ENCODE measurements at regions not wholly inside any gene's neighbourhood (a gene's known extent, or its start where the extent isn't known, plus 50 kb on each side); places are given as distances from the start of the nearest gene placed in this dataset.
"Not testable (repeated sequence)": the region's sequence is repeated elsewhere in the genome, so short reads cannot be mapped to it uniquely, and the experiment has no call there.

DNA sequence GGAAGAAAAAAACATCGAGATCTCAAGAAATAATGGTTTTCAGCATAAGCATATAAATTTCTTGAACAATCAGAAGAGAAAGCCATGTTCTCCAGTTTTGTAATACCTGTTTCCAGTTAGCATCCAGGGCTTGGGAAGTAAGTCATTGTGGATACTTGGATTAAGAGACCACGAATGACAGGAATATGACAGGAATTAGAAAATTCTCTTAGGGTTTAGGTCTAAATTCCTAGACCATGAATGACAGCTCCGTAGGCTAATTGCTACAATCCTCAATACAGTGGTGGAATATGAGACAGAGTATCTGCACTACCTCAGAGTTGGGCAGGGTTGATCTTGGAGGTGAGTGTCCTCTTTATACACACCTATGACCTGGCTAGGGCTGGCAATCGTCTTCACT is 517.5 kb downstream of the NTRK3 start (continued):
- TF ChIP-seq, protein P1, sequence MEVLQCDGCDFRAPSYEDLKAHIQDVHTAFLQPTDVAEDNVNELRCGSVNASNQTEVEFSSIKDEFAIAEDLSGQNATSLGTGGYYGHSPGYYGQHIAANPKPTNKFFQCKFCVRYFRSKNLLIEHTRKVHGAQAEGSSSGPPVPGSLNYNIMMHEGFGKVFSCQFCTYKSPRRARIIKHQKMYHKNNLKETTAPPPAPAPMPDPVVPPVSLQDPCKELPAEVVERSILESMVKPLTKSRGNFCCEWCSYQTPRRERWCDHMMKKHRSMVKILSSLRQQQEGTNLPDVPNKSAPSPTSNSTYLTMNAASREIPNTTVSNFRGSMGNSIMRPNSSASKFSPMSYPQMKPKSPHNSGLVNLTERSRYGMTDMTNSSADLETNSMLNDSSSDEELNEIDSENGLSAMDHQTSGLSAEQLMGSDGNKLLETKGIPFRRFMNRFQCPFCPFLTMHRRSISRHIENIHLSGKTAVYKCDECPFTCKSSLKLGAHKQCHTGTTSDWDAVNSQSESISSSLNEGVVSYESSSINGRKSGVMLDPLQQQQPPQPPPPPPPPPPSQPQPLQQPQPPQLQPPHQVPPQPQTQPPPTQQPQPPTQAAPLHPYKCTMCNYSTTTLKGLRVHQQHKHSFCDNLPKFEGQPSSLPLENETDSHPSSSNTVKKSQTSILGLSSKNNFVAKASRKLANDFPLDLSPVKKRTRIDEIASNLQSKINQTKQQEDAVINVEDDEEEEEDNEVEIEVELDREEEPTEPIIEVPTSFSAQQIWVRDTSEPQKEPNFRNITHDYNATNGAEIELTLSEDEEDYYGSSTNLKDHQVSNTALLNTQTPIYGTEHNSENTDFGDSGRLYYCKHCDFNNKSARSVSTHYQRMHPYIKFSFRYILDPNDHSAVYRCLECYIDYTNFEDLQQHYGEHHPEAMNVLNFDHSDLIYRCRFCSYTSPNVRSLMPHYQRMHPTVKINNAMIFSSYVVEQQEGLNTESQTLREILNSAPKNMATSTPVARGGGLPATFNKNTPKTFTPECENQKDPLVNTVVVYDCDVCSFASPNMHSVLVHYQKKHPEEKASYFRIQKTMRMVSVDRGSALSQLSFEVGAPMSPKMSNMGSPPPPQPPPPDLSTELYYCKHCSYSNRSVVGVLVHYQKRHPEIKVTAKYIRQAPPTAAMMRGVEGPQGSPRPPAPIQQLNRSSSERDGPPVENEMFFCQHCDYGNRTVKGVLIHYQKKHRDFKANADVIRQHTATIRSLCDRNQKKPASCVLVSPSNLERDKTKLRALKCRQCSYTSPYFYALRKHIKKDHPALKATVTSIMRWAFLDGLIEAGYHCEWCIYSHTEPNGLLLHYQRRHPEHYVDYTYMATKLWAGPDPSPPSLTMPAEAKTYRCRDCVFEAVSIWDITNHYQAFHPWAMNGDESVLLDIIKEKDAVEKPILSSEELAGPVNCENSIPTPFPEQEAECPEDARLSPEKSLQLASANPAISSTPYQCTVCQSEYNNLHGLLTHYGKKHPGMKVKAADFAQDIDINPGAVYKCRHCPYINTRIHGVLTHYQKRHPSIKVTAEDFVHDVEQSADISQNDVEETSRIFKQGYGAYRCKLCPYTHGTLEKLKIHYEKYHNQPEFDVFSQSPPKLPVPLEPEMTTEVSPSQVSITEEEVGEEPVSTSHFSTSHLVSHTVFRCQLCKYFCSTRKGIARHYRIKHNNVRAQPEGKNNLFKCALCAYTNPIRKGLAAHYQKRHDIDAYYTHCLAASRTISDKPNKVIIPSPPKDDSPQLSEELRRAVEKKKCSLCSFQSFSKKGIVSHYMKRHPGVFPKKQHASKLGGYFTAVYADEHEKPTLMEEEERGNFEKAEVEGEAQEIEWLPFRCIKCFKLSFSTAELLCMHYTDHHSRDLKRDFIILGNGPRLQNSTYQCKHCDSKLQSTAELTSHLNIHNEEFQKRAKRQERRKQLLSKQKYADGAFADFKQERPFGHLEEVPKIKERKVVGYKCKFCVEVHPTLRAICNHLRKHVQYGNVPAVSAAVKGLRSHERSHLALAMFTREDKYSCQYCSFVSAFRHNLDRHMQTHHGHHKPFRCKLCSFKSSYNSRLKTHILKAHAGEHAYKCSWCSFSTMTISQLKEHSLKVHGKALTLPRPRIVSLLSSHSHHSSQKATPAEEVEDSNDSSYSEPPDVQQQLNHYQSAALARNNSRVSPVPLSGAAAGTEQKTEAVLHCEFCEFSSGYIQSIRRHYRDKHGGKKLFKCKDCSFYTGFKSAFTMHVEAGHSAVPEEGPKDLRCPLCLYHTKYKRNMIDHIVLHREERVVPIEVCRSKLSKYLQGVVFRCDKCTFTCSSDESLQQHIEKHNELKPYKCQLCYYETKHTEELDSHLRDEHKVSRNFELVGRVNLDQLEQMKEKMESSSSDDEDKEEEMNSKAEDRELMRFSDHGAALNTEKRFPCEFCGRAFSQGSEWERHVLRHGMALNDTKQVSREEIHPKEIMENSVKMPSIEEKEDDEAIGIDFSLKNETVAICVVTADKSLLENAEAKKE (CRISPR knock-in tag; IDR thresholded peaks at IDR 0.05): no peak
- TF ChIP-seq ZNF331 (CRISPR knock-in tag; IDR thresholded peaks at IDR 0.05; ENCODE audit: low read depth): no peak
- no peak for TF ChIP-seq ZNF114 (CRISPR knock-in tag; IDR thresholded peaks at IDR 0.05)
- TF ChIP-seq NANOG (IDR thresholded peaks at IDR 0.05; ENCODE audit: borderline replicate concordance): no peak

DNA sequence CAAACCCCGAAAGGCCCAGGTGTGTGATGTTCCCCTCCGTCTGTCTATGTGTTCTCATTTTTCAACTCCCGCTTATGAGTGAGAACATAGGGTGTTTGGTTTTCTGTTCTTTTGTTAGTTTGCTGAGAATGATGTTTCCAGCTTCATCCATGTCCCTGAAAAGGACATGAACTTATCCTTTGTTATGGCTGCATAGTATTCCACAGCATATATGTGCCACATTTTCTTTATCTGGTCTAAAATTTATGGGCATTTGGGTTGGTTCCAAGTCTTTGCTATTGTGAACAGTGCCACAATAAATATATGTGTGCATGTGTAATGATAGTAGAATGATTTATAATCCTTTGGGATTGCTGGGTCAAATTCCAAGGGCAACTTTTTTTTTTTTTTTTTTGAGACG is 519.1 kb downstream of the NTRK3 start:
- not testable (repeated sequence) for H3K9me2 ChIP-seq (ENCODE audit: insufficient read depth); H3K27me3 Mint-ChIP-seq (ENCODE audit: insufficient read depth, low read depth, poor library complexity); H3K27ac ChIP-seq (ENCODE audit: low read depth); H3K27ac Mint-ChIP-seq; DNase-seq (ENCODE audit: low spot score); H3K4me3 ChIP-seq; H3K36me3 Mint-ChIP-seq (ENCODE audit: low read depth); H3K4me1 Mint-ChIP-seq; H3K4me1 ChIP-seq (ENCODE audit: insufficient read depth); H3F3A ChIP-seq (replicated peaks; ENCODE audit: low read depth); H3K79me2 ChIP-seq (replicated peaks; ENCODE audit: insufficient read depth); H4K20me1 ChIP-seq (replicated peaks; ENCODE audit: insufficient read depth); H3K9me3 Mint-ChIP-seq; ATAC-seq; H3K4me2 ChIP-seq; H3K4me3 Mint-ChIP-seq; H2AFZ ChIP-seq; H3K36me3 ChIP-seq (ENCODE audit: insufficient read depth); H3K27me3 ChIP-seq (ENCODE audit: insufficient read depth)

DNA sequence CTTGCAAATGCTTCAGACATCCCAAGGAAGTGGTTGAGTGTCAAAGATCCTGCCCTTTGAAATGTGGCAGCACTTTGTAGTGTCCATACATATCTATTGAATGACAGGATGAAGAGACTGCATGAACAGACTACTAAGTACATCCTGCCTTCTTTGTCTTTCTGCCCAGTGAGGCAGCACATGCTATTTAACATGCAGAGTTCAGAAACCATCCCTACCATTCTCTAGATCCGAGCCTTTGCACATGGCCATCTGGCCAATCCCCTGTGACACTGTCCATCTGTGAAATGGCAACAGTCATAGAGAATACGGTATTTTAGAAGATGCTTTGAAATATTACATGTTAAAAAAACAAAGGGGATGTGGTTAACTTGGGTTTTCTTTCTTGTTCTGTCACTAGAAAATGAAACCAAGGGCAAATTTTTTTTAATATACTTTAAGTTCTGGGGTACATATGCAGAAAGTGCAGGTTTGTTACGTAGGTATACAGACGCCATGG is 519.6 kb downstream of the NTRK3 start:
- H2AFZ ChIP-seq: no peak overlapping the region
- H3K9me2 ChIP-seq (ENCODE audit: insufficient read depth): peaks cover 5% of the 10 kb centered on the region; the same call in 1 of the 2 replicates
- no peaks in the 10 kb centered on the region for H3K79me2 ChIP-seq (replicated peaks; ENCODE audit: insufficient read depth)
- Mint-ChIP-seq H3K27ac (no peak overlapping the region), H3K36me3 (ENCODE audit: low read depth) (no peaks in the 10 kb centered on the region), H3K9me3 (no peaks in the 10 kb centered on the region; the same call in 2 of the 3 replicates), H3K4me1 (no peaks in the 10 kb centered on the region), H3K27me3 (ENCODE audit: insufficient read depth, low read depth, poor library complexity) (peaks cover 3% of the 10 kb centered on the region), H3K4me3 (no peak overlapping the region)
- H3K27me3 ChIP-seq (ENCODE audit: insufficient read depth): no peaks in the 10 kb centered on the region
- H3K36me3 ChIP-seq (ENCODE audit: insufficient read depth): no peaks in the 10 kb centered on the region
- H3K4me2 ChIP-seq: no peak overlapping the region
- H4K20me1 ChIP-seq (replicated peaks; ENCODE audit: insufficient read depth): no peaks in the 10 kb centered on the region
- no peak overlapping the region for H3K4me3 ChIP-seq
- no peak overlapping the region for H3K27ac ChIP-seq (ENCODE audit: low read depth)
- no peak for ATAC-seq
- no peaks in the 10 kb centered on the region for H3K4me1 ChIP-seq (ENCODE audit: insufficient read depth)
- no peak for DNase-seq (ENCODE audit: low spot score)
- no peaks in the 10 kb centered on the region for H3F3A ChIP-seq (replicated peaks; ENCODE audit: low read depth)
- no peak for TF ChIP-seq EZH2phosphoT487 (IDR thresholded peaks at IDR 0.05; ENCODE audit: unreplicated experiment)
- TF ChIP-seq, protein P1 (CRISPR knock-in tag; IDR thresholded peaks at IDR 0.05): no peak
